GM18867 (cell line): ENCODE measurements at regions not wholly inside any gene's neighbourhood (a gene's known extent, or its start where the extent isn't known, plus 50 kb on each side); places are given as distances from the start of the nearest gene placed in this dataset.
"Not testable (repeated sequence)": the region's sequence is repeated elsewhere in the genome, so short reads cannot be mapped to it uniquely, and the experiment has no call there.

Experiments used
- ATAC-seq: cut with Tn5 transposase; IDR thresholded peaks from one replicate; pipeline ENCODE4 v1.9.1; 2021; ENCODE audit warnings: mild to moderate bottlenecking, moderate library complexity; ENCODE audit not compliant: unreplicated experiment

DNA sequence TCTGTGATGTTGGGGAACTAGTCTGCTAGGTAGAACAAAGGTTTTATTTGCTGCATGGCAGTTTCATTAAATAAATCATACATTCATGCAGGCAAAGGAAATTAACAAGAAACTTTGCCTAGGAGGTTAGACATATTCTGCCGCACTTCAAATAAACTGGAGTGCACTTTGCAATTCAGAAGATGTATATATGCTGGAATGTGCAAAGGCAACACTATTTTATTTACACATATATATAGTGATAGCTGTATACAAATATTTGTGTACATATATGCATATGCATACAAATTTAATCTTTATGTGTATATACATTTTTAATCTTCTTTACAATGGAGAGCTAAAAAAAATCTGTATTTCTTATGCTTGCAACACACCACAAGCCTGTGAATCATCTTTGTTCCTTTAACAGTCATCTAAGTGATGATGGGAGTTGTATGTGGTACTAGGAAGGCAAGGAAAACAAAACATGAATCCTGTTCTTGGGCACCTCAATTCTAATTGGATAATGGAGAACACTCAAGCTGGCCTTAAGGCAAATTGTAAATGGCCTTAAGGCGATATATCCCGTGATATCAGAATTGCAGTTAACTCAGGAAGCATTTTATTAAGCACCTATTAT, 605.8 kb upstream of the CAMK1G start:
- no peak for ATAC-seq

GRCh38 chr1:208979776-208980175, 603.7 kb upstream of the CAMK1G start:
- ATAC-seq = no peak

DNA sequence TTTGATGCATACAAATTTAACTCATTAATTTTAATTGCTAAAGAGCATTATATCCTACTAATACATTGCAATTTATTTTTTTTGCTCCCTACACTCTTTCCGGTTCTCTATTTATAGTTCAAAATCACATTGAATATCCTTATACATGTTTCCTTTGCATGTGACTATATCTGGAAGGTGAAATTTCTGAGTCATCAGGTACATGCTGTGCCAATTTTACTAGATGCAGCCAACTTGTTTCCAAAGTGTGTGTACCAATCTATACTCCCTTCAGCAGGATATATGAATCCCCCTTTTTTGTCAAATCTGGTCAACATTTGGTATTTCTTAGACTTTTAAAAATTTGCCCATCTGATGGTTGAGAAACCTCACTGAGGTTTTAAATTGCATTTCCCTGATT, 602.9 kb upstream of the CAMK1G start:
- no peak for ATAC-seq

GRCh38 chr1:208985231-208985630, 598.3 kb upstream of the CAMK1G start:
- ATAC-seq = no peak

DNA sequence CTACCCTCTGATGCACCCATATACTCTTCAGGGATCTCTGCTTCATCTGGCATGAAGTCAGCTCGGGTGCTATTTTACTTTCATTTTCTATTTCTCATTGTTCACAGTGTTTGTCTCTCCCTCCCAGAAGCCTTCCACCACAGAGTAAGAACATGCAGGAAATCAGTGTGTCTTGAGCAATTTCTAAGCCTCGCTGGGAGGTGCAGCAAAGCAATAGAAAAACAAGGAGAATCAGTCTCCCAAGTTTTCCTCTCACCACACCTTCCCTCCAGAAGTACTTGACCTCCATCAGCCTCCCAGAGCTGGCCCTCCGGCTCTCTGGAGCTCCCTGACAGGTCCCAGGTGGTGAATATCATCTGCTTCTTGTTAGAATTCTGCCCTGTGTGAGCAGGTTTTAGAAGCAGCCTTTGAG, 594.7 kb upstream of the CAMK1G start:
- peak; percentile 99 for ATAC-seq

DNA sequence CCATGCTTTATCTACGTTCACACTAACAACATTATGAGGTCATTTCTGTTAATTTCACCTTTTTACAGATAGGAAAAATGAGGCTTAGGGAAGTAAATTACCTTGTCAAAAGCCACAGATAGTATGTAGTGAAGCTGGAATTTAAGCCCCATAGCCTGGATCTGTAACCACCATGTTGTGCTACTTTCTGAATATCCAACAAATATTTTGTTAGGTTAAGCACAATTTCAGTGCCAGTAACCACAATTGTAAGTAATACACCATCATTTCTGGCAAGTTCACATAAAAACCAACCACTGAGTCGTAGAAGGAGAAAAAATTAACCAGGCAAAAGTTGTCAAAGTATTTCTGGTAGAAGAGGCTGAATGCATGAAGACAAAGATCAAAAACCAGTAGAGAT, 593.1 kb upstream of the CAMK1G start:
- no peak for ATAC-seq

DNA sequence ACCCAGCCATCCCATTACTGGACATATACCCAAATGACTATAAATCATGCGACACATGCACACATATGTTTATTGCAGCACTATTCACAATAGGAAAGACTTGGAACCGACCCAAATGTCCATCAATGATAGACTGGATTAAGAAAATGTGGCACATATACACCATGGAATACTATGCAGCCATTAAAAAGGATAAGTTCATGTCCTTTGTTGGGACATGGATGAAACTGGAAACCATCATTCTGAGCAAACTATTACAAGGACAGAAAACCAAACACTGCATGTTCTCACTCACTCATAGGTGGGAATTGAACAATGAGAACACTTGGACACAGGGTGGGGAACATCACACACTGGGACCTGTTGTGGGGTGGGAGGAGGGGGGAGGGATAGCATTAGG, 586.5 kb upstream of the CAMK1G start:
- not testable (repeated sequence) for ATAC-seq

GRCh38 chr1:208997726-208998312, 585.7 kb upstream of the CAMK1G start:
- ATAC-seq = no peak

DNA sequence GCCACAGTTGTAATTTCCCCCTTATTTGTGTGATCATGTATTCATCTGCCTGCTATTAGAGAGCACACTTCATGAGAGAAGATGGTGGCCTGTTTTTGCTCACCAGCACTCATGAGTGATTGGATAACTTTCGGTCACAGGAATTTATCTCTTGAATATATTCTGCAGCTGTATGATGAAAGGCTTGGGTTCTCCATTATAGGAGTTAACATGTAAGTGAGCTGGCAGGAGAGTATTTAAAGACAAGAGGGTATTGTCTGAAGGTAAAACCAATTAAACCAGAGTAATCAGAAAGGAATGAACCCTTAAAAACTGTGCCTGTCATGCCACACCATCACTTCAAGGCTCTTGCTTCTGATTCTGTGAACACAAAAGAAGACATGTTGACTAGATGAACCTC, 574.9 kb upstream of the CAMK1G start:
- no peak for ATAC-seq

DNA sequence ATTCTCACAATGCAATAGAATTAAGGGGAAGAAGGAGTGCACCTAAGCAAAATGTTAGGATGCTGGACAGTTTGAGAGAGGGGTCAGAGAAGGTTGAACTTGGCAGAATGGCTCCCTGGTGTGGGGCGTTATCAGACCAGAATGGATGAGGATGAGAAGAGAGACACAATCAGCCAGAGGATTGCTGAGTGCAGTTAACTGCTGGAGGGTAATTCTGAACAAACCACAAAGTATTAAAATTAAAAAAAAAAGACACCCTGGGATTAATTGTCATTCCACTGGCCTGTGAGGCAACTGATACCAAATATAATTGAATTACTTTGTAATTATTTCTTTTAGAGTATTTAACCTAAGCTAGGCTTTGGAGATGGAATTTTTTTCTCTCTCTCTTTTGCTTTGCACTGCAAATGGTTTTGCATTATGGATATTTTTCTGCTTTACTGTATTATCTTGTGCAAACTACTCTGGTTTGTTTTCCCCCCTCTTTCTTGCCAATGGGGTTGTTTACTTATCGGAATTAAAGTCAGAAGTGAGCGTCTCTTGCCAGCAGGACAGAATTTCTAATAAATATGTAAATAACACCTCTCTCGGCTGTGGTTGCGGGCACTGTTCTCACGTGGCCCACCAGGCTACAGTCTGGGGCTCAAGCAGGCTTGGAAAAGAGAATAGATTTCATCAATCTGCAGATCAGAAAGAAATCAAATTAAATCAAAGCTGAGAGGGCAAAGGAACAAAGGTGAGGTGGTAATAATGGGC, 572.9 kb upstream of the CAMK1G start:
- ATAC-seq = no peak

DNA sequence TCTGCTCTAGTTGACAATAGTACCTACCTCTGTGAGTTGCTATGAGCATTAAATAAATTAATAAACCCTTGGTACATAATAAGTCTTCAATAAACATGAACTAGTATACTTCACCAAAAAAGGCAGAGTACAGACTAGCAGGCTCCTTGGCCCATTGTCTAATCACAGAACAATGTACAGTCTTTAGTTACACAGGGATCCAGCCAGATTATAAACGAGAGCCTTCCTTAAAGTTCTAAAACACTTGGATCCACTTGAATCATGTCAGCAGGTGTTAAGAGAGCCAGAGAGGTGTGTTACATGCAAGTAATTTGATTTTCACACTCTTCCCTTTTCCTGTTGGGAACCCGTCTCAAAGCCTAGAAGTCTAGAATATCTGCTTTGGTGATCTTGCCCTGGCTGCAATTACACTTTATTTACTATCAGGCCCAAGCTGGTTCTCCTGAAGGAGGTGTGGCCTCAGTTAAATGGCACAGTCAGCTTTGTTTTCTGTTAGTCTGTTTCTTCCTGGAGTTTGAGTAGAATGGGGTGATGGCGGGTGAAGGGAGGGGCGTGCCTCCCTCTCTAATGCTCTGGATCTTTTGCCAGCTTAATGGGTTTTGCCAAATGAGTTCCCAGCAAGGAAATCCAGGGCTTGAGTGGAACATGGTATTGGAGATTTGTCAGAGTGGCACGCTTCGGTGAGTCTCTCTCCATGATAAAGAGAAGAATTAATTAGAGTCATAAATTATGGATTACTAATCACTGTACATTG, 570.9 kb upstream of the CAMK1G start:
- no peak for ATAC-seq

GRCh38 chr1:209015092-209015491, 568.4 kb upstream of the CAMK1G start:
- no peak for ATAC-seq

DNA sequence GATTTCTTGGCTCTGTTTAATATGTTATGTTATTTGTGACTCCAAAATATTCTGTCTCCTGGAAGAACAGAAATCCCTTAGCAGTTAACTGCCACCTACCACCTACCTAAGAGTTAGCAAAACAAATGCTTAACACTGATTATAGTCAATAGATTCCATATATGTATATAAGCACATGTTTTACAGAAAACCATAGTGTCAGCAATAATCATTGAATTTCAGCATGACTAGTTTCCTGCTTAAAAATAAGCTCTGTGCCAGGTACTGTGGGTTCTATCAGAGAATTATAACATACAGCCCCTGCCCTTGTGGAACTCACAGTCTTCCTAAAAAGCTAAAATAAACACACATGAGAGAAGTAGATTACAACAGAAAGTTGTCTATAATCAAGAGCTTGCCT, 561.9 kb upstream of the CAMK1G start:
- ATAC-seq = no peak

- no peak for ATAC-seq
These were observed 559.7 kb upstream of the CAMK1G start for GRCh38 chr1:209023790-209024189.

DNA sequence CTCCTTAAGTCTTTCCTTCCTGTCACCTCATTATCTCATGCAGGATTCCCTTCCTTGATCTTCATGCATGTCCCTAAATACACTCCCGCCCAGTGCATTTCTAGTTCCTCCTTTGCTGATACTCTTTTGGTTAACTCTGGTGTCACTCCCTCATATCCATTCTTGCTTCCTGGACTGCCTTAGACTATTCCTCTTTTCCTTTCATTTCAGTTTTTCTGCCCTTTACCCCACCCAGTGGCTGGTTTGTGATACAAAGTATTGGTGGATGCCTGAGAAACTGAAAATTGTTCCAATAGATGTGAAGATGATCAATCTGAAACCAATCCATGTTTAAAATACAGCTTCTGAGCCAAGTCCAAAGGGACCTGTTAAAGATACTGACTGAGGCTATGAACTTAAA, 553.8 kb upstream of the CAMK1G start:
- ATAC-seq = no peak

DNA sequence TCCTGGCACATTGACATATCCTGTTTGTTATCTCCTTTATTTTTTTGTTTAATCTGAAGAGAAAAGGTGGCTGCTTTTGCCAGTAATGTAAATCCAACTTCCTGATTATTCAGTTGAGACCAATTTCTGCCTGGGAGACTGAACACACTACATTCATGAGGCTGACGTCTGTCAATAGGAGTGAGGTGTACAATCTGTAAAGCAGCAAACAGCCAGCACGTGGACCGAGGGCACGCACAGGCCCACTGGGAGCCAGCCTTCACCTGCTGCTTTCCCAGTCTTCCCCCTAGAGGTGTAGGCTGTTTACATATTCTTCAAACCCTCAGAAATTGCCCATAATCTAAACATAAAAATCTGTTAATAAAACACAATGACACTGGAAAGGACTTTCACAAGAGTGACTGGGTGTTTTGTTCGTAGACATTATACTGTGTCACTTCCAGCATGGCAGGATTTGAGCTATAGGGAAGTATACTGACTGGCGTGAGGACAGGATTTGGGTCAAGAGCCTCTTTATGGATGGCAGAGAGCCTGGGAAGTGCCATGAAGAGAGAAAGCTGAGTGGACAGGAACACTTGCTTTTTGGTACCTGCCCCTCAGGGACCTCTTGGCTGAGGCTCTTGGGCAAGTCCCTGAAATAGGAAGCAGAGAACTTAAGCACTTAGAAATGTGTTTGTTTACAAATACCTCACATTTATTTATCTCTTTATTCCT, 552.9 kb upstream of the CAMK1G start:
- no peak for ATAC-seq

DNA sequence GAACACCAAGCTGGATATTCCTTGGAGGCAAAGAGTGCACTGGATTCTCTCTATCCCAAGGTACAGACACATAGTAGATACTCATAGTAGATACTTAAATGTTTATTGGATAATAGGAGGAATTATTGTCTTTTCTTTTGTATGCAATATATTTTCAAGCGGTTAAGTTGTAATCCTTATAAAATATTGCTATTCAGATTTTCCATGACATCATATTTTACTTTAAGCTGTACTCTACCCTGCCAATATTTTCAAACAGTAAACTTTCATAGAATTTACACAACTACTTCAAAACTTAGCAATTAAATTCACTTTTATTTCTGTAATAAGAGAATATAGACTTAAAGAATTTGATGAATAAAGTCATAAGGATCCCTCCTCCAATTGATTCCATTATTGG, 546.5 kb upstream of the CAMK1G start:
- ATAC-seq = no peak

GRCh38 chr1:209038316-209038715, 545.2 kb upstream of the CAMK1G start:
- no peak for ATAC-seq

DNA sequence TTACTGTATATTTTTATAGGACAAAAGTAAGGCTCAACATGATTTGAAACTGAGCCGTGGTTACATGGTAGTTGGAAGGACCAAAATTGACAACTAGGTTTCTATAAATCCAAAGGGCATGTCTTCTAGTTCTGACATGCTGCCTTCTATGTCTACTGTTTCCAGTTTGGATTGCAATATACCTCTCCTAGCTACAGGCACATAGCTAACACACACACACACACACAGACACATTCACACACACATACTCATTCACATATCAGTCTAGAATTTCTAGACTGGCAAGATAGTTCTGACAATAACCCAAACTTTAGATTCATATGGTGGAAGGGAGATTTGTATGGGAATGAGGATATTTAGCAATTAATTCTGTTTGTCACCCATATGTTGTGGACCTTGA, 544.8 kb upstream of the CAMK1G start:
- ATAC-seq = no peak

DNA sequence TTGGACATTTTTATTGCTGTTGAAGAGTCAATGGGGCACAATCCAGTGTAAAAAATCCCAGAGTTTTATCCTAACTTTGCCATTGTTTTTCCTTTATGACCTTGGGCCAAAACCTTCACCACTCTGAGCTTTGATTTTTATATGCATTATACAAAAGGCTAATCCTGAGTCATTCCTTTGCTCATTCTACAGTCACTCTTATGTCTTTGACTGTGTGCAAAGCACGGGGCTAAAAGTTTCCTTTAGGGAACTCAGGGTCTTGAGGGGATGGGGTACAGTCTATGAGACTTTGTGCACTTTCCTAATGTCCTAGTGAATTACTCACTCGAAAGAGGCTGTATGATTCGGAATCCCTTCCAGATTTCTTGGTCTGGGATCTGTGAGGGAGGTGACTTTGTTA, 543.2 kb upstream of the CAMK1G start:
- no peak for ATAC-seq

DNA sequence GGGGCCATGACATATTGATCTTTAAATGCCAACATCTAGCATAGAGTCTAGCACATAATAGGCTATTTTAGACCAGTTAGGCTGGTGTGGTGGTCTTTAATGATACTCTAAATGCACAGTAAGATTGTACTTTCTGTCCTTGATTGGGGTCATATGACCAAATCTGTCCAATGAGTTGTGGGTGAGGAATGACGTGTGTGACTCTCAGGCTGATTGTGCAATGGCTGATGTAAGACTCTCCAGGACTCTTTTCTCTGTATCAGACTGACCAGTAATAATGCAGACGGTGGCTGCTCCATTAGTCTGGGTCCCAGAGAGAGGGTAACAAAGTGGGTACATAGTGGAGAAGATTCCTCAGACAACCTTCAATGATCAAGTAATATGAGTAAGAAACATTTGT, 541.6 kb upstream of the CAMK1G start:
- no peak for ATAC-seq
